GM23338 (cell line): ENCODE measurements at regions not wholly inside any gene's neighbourhood (a gene's known extent, or its start where the extent isn't known, plus 50 kb on each side); places are given as distances from the start of the nearest gene placed in this dataset.
A peak's percentile ranks its signal among the peaks of the same experiment; 100 is the strongest.

Experiments
- ATAC-seq: fragments of 200-7000 bp; cut with Tn5 transposase; 3 replicates; pipeline ENCODE4 v1.9.1; 2020
- DNase-seq: peaks from one replicate; pipeline ENCODE4 v3.0.0-alpha.2; 2015; ENCODE audit warnings: low spot score
- H2AFZ ChIP-seq: fragments of 200-600 bp; sonication (generic); 2 replicates; pipeline ENCODE4 v1.8.0; 2016; ENCODE audit warnings: antibody characterized with exemption, mild to moderate bottlenecking, moderate library complexity
- H3F3A ChIP-seq: fragments of 200-600 bp; sonication (generic); replicated peaks from 2 replicates; pipeline ENCODE4 v1.8.0; 2017; ENCODE audit warnings: antibody characterized with exemption, mixed run types, low read depth
- H3K27ac ChIP-seq: fragments of 200-600 bp; sonication (generic); 2 replicates; pipeline ENCODE4 v1.6.1; 2016; ENCODE audit warnings: low read depth
- H3K27me3 ChIP-seq: fragments of 200-600 bp; sonication (generic); 2 replicates; pipeline ENCODE4 v1.8.0; 2016; ENCODE audit warnings: mild to moderate bottlenecking, mixed run types, moderate library complexity; ENCODE audit not compliant: insufficient read depth
- H3K36me3 ChIP-seq: fragments of 200-600 bp; sonication (generic); 2 replicates; pipeline ENCODE4 v1.8.0; 2016; ENCODE audit warnings: mild to moderate bottlenecking; ENCODE audit not compliant: insufficient read depth
- H3K4me1 ChIP-seq: fragments of 200-600 bp; sonication (generic); 2 replicates; pipeline ENCODE4 v1.8.0; 2016; ENCODE audit warnings: mild to moderate bottlenecking, moderate library complexity; ENCODE audit not compliant: insufficient read depth
- H3K4me2 ChIP-seq: fragments of 200-600 bp; sonication (generic); 2 replicates; pipeline ENCODE4 v1.7.1; 2017; ENCODE audit warnings: mixed run types
- H3K4me3 ChIP-seq: fragments of 200-600 bp; sonication (generic); 2 replicates; pipeline ENCODE4 v1.6.1; 2016; ENCODE audit warnings: mixed run types
- H3K79me2 ChIP-seq: fragments of 200-600 bp; sonication (generic); replicated peaks from 2 replicates; pipeline ENCODE4 v1.8.0; 2017; ENCODE audit warnings: mild to moderate bottlenecking; ENCODE audit not compliant: insufficient read depth
- H3K9me2 ChIP-seq: fragments of 200-600 bp; sonication (generic); 2 replicates; pipeline ENCODE4 v1.8.0; 2017; ENCODE audit not compliant: insufficient read depth
- H4K20me1 ChIP-seq: fragments of 200-600 bp; sonication (generic); replicated peaks from 2 replicates; pipeline ENCODE4 v1.8.0; 2017; ENCODE audit warnings: mild to moderate bottlenecking; ENCODE audit not compliant: insufficient read depth
- H3K27ac Mint-ChIP-seq: 2 replicates; pipeline ENCODE4 v1.8.0; 2020; ENCODE audit warnings: inconsistent platforms, mild to moderate bottlenecking, moderate library complexity, mixed read lengths
- H3K27me3 Mint-ChIP-seq: 3 replicates; pipeline ENCODE4 v1.8.0; 2022; ENCODE audit warnings: low read depth, mild to moderate bottlenecking, moderate library complexity, mixed read lengths, inconsistent platforms; ENCODE audit not compliant: insufficient read depth, poor library complexity
- H3K36me3 Mint-ChIP-seq: 3 replicates; pipeline ENCODE4 v1.8.0; 2021; ENCODE audit warnings: low read depth, mild to moderate bottlenecking, inconsistent platforms, moderate library complexity, mixed read lengths
- H3K4me1 Mint-ChIP-seq: 3 replicates; pipeline ENCODE4 v1.8.0; 2020; ENCODE audit warnings: mild to moderate bottlenecking, inconsistent platforms, mixed read lengths
- H3K4me3 Mint-ChIP-seq: 3 replicates; pipeline ENCODE4 v1.8.0; 2021; ENCODE audit warnings: moderate library complexity, mild to moderate bottlenecking, inconsistent platforms, mixed read lengths
- H3K9me3 Mint-ChIP-seq: 3 replicates; pipeline ENCODE4 v1.8.0; 2020; ENCODE audit warnings: moderate library complexity, mild to moderate bottlenecking, inconsistent platforms, mixed read lengths
- CREB1 ChIP-seq: fragments of 250-450 bp; sonication (Bioruptor Pico); IDR thresholded peaks from 2 replicates; pipeline ENCODE4 v1.5.0; 2020; ENCODE audit warnings: low read depth, mild to moderate bottlenecking, moderate library complexity
- CTCF ChIP-seq, 2 experiments: fragments of 200-600 bp in 1 of 2; sonication (generic) in 1 of 2; conservative IDR thresholded peaks; 2 replicates each; pipeline versions ENCODE4 v1.5.1 to v1.6.1; 2016 to 2017; ENCODE audit warnings: antibody characterized with exemption in 2 of 2, low read depth in 2 of 2, mild to moderate bottlenecking in 2 of 2, moderate library complexity in 1 of 2
- ETS1 ChIP-seq: IDR thresholded peaks from 2 replicates; pipeline ENCODE4 v1.6.1; 2016; ENCODE audit warnings: antibody characterized with exemption
- EZH2 ChIP-seq: fragments of 200-600 bp; sonication (generic); IDR thresholded peaks from one replicate; pipeline ENCODE4 v1.8.0; 2017; ENCODE audit warnings: antibody characterized with exemption, mild to moderate bottlenecking, low read depth; ENCODE audit not compliant: unreplicated experiment
- EZH2phosphoT487 ChIP-seq: fragments of 200-600 bp; sonication (generic); IDR thresholded peaks from one replicate; pipeline ENCODE4 v1.8.1; 2018; ENCODE audit warnings: antibody characterized with exemption; ENCODE audit not compliant: unreplicated experiment
- JUNB ChIP-seq: IDR thresholded peaks from one replicate; pipeline ENCODE4 v1.6.1; 2016; ENCODE audit warnings: antibody characterized with exemption; ENCODE audit not compliant: unreplicated experiment
- NANOG ChIP-seq: IDR thresholded peaks from 2 replicates; pipeline ENCODE4 v1.6.1; 2016; ENCODE audit warnings: antibody characterized with exemption, borderline replicate concordance
- REST ChIP-seq: IDR thresholded peaks from one replicate; pipeline ENCODE4 v1.6.1; 2018; ENCODE audit warnings: antibody characterized with exemption; ENCODE audit not compliant: unreplicated experiment
- STAT1 ChIP-seq: IDR thresholded peaks from one replicate; pipeline ENCODE4 v1.6.1; 2016; ENCODE audit warnings: antibody characterized with exemption; ENCODE audit not compliant: unreplicated experiment
- ZNF114 ChIP-seq: fragments of 250-450 bp; sonication (Bioruptor Pico); IDR thresholded peaks from 2 replicates; pipeline ENCODE4 v1.5.0; 2020; ENCODE audit warnings: mild to moderate bottlenecking, moderate library complexity
- ZNF331 ChIP-seq: fragments of 250-450 bp; sonication (Bioruptor Pico); IDR thresholded peaks from 2 replicates; pipeline ENCODE4 v1.5.0; 2020; ENCODE audit warnings: low read depth, mild to moderate bottlenecking, moderate library complexity

DNA sequence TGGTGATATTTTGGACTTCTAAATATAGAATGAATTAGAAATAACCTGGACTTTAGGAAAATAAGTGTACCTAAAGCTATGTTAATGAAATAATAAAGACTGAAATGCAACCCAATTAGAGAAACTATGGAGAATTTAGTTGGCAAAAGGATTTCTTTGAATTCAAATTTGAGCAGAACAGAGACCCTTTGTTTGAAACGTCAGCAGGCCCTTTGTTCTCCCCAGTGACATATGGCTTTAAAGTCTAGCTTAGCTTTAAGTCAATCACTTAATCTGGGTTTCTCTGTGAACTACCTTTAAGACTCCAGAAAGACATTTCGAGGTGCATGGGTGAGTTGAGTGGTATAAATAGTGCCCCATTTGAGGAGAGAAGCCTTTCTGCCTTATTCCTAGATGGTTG, 130.5 kb upstream of the CREB1 start:
- no peak overlapping the region for H3K27ac Mint-ChIP-seq
- Histone ChIP-seq H3K4me3 (no peak overlapping the region), H3K4me2 (no peak overlapping the region), H2AFZ (0 out of 2 replicates have a peak overlapping the region, but pooled peaks have one; percentile 6), H3K27me3 (no peaks in the 10 kb centered on the region), H3K4me1 (peaks cover 30% of the 10 kb centered on the region; the same call in 1 of the 2 replicates), H3K79me2 (no peaks in the 10 kb centered on the region), H3K27ac (no peak overlapping the region), H3K9me2 (peaks cover 16% of the 10 kb centered on the region; the same call in 1 of the 2 replicates), H3F3A (no peaks in the 10 kb centered on the region), H3K36me3 (no peaks in the 10 kb centered on the region), H4K20me1 (no peaks in the 10 kb centered on the region)
- no peaks in the 10 kb centered on the region for H3K9me3 Mint-ChIP-seq
- H3K4me1 Mint-ChIP-seq, result peaks cover 10% of the 10 kb centered on the region
- peaks cover 4% of the 10 kb centered on the region for H3K27me3 Mint-ChIP-seq
- H3K4me3 Mint-ChIP-seq, result no peak overlapping the region
- ATAC-seq (no peak), DNase-seq (no peak)
- no peaks in the 10 kb centered on the region for H3K36me3 Mint-ChIP-seq
- TF ChIP-seq EZH2 (no peak), REST (no peak), ETS1 (no peak), ZNF114 (CRISPR knock-in tag) (no peak), JUNB (no peak), ZNF331 (no peak), STAT1 (no peak), CTCF (conservative IDR thresholded peaks at IDR 0.05; ENCODE audit: low read depth in 2 of 2) (no peak), EZH2phosphoT487 (no peak), NANOG (no peak), CREB1 (CRISPR knock-in tag) (no peak)
